HFF-Myc (cell line): ENCODE measurements at regions not wholly inside any gene's neighbourhood (a gene's known extent, or its start where the extent isn't known, plus 50 kb on each side); places are given as distances from the start of the nearest gene placed in this dataset.
"Not testable (repeated sequence)": the region's sequence is repeated elsewhere in the genome, so short reads cannot be mapped to it uniquely, and the experiment has no call there.

Experiments
- DNase-seq: peaks from one replicate; pipeline ENCODE4 v3.0.0-alpha.2; 2011; ENCODE audit warnings: low read depth; ENCODE audit errors: extremely low read depth
- H3K4me3 ChIP-seq: replicated peaks from 2 replicates; pipeline ENCODE4 v1.5.1; 2011; ENCODE audit warnings: low read depth, mild to moderate bottlenecking, control low read depth, low read length
- TF ChIP-seq, protein P1 (sequence below): IDR thresholded peaks from 2 replicates; pipeline ENCODE4 v1.5.1; 2012; ENCODE audit warnings: mild to moderate bottlenecking, low read depth, low read length, control low read depth; ENCODE audit errors: missing control alignments

DNA sequence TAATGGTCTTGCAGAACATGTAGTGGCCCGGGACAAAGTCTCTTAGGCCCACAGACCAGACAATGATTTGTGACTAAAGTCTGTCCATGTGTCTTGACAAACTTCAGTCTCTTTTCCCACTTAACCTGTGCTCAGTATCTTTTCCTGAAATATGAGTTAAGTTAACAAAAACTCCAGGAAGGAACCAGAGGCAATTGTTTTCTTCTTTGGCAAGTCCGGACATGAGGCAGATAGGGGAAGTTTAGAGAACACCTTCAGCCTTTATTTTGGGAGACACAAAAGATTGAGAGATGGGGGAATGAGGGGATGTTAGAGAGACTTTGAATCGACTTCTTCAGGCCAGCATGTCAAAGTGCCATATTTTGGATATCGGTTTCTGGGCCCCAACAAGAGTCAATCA, 80.2 kb upstream of the FRMPD4 start:
- no peak overlapping the region for H3K4me3 ChIP-seq
- TF ChIP-seq, protein P1, sequence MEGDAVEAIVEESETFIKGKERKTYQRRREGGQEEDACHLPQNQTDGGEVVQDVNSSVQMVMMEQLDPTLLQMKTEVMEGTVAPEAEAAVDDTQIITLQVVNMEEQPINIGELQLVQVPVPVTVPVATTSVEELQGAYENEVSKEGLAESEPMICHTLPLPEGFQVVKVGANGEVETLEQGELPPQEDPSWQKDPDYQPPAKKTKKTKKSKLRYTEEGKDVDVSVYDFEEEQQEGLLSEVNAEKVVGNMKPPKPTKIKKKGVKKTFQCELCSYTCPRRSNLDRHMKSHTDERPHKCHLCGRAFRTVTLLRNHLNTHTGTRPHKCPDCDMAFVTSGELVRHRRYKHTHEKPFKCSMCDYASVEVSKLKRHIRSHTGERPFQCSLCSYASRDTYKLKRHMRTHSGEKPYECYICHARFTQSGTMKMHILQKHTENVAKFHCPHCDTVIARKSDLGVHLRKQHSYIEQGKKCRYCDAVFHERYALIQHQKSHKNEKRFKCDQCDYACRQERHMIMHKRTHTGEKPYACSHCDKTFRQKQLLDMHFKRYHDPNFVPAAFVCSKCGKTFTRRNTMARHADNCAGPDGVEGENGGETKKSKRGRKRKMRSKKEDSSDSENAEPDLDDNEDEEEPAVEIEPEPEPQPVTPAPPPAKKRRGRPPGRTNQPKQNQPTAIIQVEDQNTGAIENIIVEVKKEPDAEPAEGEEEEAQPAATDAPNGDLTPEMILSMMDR = no peak
- DNase-seq = no peak

DNA sequence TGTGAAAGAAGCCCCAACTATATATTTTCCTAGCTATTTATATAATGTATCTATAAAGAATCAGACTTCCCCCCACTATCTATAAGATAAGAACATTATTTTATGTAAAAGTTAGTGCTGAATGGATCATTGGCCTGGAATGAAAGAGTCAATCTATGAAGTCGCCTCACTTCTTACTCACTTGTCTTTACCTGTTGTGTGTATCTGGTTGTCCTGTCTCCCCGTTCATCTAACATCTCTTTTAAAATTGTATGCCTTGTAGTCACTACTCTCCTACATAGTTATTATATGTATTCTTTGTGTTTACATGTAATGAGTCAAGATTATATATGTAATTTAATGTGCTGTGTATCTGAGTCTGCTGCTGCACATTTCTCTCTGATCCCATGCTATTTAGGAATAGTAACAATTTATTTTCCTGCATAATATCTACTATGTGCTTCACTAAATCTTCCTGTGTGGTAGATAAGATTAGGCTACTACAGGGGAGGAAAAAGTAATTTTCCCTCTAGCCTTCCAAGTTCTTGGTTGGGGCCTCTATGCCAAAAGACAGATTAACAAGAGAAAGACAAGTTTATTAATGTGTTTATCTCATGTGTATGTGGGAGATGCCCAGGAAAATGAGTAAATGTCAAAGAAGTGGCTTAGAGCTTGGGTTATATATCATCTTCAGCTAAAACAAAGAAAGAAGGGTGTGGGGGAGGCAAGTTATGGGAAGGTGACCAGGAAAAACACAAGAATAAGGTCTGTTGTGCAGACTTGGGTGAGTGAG, 77.6 kb upstream of the FRMPD4 start:
- no peak overlapping the region for H3K4me3 ChIP-seq
- TF ChIP-seq, protein P1 = no peak
- no peak for DNase-seq

GRCh38 chrX:12065251-12065650, 73.0 kb upstream of the FRMPD4 start:
- no peak for DNase-seq
- TF ChIP-seq, protein P1 = no peak
- H3K4me3 ChIP-seq = no peak overlapping the region

DNA sequence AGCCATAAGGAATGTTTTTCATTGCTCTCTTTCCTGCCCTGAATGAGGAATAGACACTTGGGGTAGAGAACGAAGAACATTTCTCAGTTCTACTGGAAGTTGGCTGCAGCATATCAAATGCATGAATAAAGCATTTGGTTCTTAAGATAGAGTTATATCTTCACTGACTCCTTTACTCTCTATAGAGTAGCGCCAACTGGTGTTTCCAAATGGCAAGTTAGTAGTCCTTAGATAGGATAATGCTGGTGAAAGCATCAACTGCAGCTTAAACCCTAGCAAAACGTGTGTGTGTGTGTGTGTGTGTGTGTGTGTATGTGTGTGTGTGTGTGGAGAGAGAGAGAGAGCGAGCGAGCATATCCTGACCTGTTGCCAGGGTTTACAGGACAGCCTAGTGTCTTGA, 62.2 kb upstream of the FRMPD4 start:
- TF ChIP-seq, protein P1 = no peak

DNA sequence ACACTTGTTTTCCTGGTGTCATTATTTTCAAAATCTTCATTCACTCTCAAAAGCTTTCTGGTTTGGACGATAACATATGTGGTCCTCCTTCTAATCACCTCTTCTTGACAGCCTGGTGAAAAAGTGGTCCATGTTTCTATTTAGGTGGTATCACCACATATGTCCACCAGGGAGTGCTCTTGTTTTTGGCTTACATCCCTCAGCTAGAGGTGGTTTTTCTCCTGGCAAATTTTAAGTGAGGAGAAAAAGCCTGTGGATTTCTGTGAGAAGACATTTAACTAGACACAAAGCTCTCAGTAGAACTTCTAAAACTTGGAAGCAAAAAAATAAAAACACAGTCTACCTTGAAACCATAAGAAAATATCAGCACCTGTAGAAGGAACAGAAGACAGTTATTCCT, 58.0 kb upstream of the FRMPD4 start:
- DNase-seq = no peak
- H3K4me3 ChIP-seq = no peak overlapping the region
- TF ChIP-seq, protein P1 = peak; percentile 14

More for the DNA sequence above, 62.2 kb upstream of the FRMPD4 start:
- H3K4me3 ChIP-seq = no peak overlapping the region
- no peak for DNase-seq

DNA sequence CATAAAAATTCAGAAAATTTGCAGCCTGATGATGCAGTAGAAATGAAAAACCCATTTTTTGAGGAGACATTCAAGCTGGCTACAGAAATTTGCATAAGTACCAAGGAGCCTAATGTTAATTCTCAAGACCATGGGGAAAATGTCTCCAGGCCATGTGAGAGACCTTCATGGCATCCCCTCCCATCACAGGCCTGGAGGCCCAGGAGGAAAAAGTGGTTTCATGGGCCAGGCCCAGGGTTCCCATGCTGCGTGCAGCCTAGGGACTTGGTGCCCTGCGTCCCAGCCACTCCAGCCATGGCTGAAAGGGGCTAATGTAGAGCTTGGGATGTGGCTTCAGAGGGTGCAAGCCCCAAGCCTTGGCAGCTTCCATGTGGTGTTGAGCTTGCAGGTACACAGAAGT, 55.3 kb upstream of the FRMPD4 start:
- H3K4me3 ChIP-seq, DNase-seq: not testable (repeated sequence)
